NOMO-1 treated with dmso at 0.1 percent for 144 hours (cell line): ENCODE measurements at regions not wholly inside any gene's neighbourhood (a gene's known extent, or its start where the extent isn't known, plus 50 kb on each side); places are given as distances from the start of the nearest gene placed in this dataset.

ENCODE experiments used
- DNase-seq: peaks from one replicate; lab custom pipeline; 2025; ENCODE audit not compliant: unreplicated experiment; lab: John Stamatoyannopoulos, UW

DNA sequence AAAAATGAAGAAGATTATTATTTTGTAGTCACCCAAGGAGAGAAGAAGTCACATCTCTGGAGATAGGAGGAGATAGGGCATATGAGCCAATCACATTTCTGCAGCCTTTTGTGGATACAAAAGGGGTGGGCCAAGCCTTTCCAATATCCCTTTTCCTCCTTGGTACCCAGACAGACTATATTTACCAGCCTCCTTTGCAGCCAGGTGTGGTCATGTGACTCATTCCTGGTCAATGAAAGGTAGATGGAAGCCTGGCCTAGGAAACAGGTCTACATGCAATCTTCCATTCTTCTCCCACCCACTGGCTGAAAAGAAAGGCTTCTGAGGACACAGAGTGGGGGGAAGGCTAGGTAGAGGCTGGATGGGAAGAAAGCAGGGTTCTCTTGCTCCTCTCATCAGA, 58.1 kb upstream of the ERG start:
- no peak for DNase-seq

- no peak for DNase-seq
These were observed 62.9 kb upstream of the ERG start for GRCh38 chr21:38561205-38561604.

DNA sequence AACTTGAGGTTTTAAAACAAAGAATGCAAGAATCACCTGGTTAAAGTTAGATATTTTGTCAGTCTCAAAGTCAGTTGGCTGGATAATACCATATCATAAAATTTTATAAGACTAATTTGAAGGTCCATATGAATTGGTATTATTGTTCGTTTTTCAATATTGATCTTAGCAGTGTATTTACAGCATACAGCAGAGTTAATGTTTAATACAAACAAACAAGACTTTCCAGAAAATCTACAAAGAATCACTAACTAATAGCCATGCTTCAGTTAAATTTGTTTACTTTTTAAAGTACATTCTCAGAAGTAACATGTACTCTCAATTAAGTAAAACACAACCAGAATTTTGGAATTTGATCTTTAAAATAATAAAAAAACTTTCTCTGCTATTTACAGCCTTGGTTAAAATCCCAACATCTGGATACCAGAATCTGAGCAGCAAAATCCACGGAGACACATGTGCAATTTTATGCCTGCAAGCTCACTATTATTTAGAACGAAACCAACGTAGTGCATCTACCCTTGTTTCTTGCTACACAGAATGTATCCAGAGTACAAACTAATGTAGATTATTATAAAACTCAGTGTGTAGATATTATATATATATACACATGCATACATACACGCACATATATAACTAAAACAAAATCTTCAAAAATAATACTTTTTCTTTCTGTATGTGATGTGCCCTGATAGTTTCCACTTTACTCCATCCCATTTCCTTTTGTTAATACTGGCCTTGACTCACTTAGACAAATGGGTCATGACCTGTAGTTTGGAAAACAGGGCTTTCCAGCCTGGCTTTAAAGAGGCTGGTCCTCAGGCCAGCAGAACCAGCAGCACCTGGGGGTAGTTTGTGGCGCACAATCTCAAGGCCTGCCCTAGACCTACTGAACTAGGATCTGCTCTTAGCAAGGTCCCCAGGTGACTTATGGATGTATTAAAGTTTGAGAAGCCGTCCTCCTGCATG, 63.6 kb upstream of the ERG start:
- DNase-seq = no peak

- DNase-seq = no peak
These were observed 69.2 kb upstream of the ERG start for GRCh38 chr21:38567335-38567969.

GRCh38 chr21:38567970-38568360, 69.7 kb upstream of the ERG start:
- DNase-seq = no peak

DNA sequence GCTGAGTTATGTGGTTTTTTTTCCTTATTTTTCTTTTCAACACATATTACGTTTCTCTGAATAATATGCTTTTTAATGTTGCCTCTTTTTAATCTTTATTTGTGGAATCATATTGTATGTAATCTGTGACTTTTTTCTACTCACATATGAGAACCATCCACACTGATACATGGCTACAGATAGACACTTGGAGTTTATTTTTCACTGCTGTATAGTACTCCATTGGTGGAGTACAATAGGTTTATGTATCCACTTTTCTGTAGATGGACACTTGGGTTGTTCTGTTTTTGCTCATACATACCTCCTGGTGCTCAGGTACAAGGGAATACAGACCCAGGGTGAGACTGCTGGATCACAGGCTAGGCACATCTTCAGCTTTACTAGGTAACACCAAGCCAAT, 71.5 kb upstream of the ERG start:
- DNase-seq = no peak

- DNase-seq = no peak
These were observed 72.3 kb upstream of the ERG start for GRCh38 chr21:38570596-38570995.

DNA sequence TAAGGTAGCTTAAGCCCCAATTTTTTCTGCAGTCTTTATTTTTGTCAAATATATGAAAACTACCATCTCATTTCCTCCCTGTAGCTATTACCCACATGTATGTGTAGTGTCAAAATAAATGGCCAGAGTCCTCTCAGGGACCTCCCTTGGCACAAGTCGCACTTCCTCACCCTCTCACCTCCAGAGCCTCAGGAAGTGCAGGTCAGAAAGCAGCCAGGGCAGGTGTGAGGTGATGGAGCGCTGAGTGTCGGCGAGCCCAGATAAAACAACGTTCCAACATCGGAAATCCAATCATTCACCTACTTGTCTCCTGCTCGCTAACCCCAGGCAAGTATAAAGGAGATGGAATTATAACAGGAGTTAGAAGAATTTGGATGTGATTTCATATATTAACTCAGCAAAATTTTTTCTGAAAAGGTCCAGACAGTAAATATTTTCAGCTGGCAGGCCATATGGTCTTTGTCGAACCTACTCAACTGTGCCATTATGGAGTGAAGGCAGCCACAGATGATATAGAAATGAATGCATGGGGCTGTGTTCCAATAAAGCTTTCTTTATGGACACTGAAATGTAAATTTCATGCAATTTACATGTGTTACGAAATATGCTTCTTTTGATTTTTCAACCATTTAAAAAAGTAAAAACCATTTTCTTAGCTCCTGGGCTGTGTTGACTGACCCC, 76.8 kb upstream of the ERG start:
- DNase-seq = no peak

- no peak for DNase-seq
These were observed 79.6 kb upstream of the ERG start for GRCh38 chr21:38577887-38578286.

GRCh38 chr21:38590449-38591217, 92.4 kb upstream of the ERG start:
- DNase-seq = no peak

DNA sequence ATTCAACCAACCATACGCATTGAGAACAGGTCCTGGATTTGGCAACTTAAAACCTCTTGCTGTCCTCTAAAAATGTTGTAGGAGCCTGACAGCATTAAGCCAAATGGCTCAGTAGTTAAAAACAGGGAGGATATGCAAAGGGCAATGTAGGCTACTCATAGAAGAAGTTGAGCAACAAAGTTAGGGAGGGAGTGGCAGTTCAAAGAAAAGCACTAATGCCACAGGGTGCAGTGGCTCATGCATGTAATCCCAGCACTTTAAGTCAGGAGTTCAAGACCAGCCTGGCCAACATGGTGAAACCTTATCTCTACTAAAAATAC, 92.9 kb upstream of the ERG start:
- DNase-seq = no peak

DNA sequence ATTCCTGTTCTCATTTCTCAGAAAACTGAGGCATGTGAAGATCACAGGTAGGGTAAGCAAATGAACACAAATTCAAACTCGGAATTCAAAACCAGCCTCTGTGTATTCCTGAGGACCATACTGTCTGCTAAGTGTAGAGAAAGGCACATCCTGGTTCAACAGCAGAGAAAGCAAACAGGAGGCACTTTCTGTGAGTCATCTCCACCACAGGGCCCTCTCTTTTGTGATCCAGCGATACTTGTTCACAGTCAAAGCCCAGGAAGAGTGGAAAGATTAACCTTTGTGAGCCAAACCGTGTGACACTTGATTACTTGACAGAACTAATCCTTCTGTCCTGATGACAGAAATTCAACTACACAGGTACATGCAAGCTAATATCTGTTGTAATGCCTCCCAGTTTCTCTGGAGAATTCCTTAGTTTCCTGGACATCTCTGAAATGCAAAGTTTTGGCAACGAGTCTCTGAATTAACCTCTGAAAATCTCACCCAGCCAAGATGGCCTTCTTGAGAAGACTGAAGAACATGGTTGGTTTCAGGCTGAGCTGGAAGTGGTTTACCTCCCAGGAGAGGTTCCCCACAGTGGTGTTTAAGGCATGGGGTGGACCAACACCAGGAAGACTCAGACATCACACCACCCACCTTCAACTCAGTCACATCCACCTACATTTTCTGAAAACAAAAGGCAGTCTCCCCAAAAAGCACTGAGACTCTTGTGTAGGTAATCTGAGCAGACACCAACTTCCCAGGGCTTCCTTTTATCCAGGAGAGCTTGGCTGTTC, 98.2 kb upstream of the ERG start:
- DNase-seq = no peak

DNA sequence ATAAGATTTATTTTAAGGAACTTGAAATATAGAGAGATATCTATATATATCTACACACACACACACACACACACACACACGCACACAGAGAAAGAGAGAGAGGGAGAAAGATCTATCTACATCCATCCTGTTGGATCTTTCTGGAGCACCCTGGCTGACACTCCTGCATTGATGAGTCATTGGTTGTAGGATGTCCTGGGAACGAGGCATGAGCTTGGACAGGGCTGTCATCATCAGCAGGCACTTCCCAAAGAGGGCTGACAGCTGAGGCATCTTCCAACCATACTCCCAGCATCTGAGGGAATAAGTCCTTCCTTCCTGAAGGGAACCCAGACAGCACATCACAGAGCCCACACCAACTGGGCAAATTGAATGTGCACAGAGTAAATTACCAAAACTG, 99.1 kb upstream of the ERG start:
- DNase-seq = no peak

DNA sequence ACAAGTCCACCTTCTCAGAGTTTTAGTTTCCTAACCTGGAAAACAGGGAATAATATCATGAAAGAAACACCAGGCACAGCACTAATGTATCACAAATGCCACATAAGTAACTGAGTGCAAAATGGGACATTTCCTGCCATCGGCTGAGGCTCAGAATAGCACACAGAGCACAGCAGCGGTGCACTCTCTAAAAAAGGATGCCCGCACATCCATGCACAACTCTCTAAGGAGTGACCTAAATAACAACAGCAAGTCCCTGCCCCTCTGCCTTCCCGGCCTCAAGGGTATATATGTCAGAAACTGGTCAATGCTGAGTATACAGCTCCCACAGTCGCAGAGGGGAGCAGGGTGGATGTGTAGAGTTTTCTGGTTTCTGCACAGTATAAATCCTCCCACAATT, 100.1 kb upstream of the ERG start:
- no peak for DNase-seq

- DNase-seq = no peak
These were observed 101.2 kb upstream of the ERG start for GRCh38 chr21:38599381-38599975.

- DNase-seq = no peak
These were observed 101.8 kb upstream of the ERG start for GRCh38 chr21:38600106-38600505.

DNA sequence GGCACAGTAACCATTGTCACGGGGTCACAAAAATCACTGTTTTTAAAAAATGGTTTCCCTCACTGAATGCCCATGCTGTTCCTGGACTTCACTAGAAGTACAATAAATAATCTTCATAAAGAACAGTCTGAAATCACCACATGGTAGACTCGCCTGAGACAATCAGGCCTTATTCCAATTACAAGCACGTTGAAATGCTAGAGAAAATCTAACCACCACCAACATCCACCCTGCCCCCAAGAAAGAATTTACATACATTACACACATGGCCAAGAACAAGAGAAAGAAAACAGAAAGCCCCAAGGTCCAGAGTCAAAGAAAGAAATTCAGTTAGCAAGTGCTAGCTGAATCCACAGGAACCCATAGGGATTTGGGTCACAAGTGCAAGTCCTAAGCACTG, 107.0 kb upstream of the ERG start:
- no peak for DNase-seq

DNA sequence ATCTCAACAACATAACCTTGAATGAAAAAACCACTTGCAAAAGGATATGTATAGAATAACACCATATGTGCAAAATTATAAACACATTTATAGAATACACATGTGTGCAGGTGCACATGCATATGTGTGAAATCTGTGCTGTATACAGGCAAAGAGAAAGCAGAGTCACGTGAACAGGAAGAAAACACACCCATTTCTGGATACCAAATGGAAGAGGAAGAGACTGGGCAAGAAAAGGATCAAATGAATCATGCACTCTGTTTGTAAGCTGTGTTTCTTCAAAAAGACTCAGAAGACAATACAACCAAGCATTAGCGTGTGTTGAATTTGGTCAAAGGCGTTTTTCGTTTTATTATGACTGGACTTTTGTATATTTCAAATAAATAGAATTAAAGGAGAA, 111.3 kb upstream of the ERG start:
- DNase-seq = no peak

DNA sequence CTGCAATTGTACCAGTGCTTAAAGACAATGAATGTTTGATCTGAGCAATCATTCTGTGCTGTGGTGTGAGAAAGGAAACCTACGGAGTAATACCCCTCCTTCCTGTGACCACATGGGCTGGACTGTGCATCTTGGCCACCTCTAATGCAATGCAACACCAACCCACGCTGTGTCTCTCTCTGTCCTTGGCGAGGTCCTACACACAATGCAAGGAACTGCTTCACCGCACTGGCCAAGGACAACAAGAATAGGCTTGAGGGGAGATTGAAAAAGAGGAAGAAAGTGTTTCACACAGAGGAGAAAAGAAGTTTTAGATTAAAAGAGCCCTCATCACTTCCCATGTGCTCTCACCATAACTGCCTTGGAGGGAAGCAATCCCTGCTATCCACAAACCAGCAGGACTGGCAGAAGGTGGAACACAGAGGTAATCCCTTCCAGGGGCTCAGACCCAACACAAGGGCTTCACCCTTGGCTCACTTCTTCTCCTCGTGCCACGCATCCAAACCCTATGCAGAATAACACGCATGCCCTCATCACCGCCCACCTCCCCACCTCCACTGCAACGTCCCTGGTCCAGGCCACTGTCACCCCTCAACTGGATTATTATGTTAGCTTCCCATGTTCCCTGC, 112.5 kb upstream of the ERG start:
- peak; percentile 13 for DNase-seq

GRCh38 chr21:38611277-38611676, 113.0 kb upstream of the ERG start:
- no peak for DNase-seq
